GM23338 (cell line): ENCODE measurements at regions not wholly inside any gene's neighbourhood (a gene's known extent, or its start where the extent isn't known, plus 50 kb on each side); places are given as distances from the start of the nearest gene placed in this dataset.
"Not testable (repeated sequence)": the region's sequence is repeated elsewhere in the genome, so short reads cannot be mapped to it uniquely, and the experiment has no call there.

ENCODE experiments used
- ATAC-seq: fragments of 200-7000 bp; cut with Tn5 transposase; 3 replicates; pipeline ENCODE4 v1.9.1; 2020
- DNase-seq: peaks from one replicate; pipeline ENCODE4 v3.0.0-alpha.2; 2015; ENCODE audit warnings: low spot score
- H2AFZ ChIP-seq: fragments of 200-600 bp; sonication (generic); 2 replicates; pipeline ENCODE4 v1.8.0; 2016; ENCODE audit warnings: antibody characterized with exemption, mild to moderate bottlenecking, moderate library complexity
- H3F3A ChIP-seq: fragments of 200-600 bp; sonication (generic); replicated peaks from 2 replicates; pipeline ENCODE4 v1.8.0; 2017; ENCODE audit warnings: antibody characterized with exemption, mixed run types, low read depth
- H3K27ac ChIP-seq: fragments of 200-600 bp; sonication (generic); 2 replicates; pipeline ENCODE4 v1.6.1; 2016; ENCODE audit warnings: low read depth
- H3K27me3 ChIP-seq: fragments of 200-600 bp; sonication (generic); 2 replicates; pipeline ENCODE4 v1.8.0; 2016; ENCODE audit warnings: mild to moderate bottlenecking, mixed run types, moderate library complexity; ENCODE audit not compliant: insufficient read depth
- H3K36me3 ChIP-seq: fragments of 200-600 bp; sonication (generic); 2 replicates; pipeline ENCODE4 v1.8.0; 2016; ENCODE audit warnings: mild to moderate bottlenecking; ENCODE audit not compliant: insufficient read depth
- H3K4me1 ChIP-seq: fragments of 200-600 bp; sonication (generic); 2 replicates; pipeline ENCODE4 v1.8.0; 2016; ENCODE audit warnings: mild to moderate bottlenecking, moderate library complexity; ENCODE audit not compliant: insufficient read depth
- H3K4me2 ChIP-seq: fragments of 200-600 bp; sonication (generic); 2 replicates; pipeline ENCODE4 v1.7.1; 2017; ENCODE audit warnings: mixed run types
- H3K4me3 ChIP-seq: fragments of 200-600 bp; sonication (generic); 2 replicates; pipeline ENCODE4 v1.6.1; 2016; ENCODE audit warnings: mixed run types
- H3K79me2 ChIP-seq: fragments of 200-600 bp; sonication (generic); replicated peaks from 2 replicates; pipeline ENCODE4 v1.8.0; 2017; ENCODE audit warnings: mild to moderate bottlenecking; ENCODE audit not compliant: insufficient read depth
- H3K9me2 ChIP-seq: fragments of 200-600 bp; sonication (generic); 2 replicates; pipeline ENCODE4 v1.8.0; 2017; ENCODE audit not compliant: insufficient read depth
- H4K20me1 ChIP-seq: fragments of 200-600 bp; sonication (generic); replicated peaks from 2 replicates; pipeline ENCODE4 v1.8.0; 2017; ENCODE audit warnings: mild to moderate bottlenecking; ENCODE audit not compliant: insufficient read depth
- H3K27ac Mint-ChIP-seq: 2 replicates; pipeline ENCODE4 v1.8.0; 2020; ENCODE audit warnings: inconsistent platforms, mild to moderate bottlenecking, moderate library complexity, mixed read lengths
- H3K27me3 Mint-ChIP-seq: 3 replicates; pipeline ENCODE4 v1.8.0; 2022; ENCODE audit warnings: low read depth, mild to moderate bottlenecking, moderate library complexity, mixed read lengths, inconsistent platforms; ENCODE audit not compliant: insufficient read depth, poor library complexity
- H3K36me3 Mint-ChIP-seq: 3 replicates; pipeline ENCODE4 v1.8.0; 2021; ENCODE audit warnings: low read depth, mild to moderate bottlenecking, inconsistent platforms, moderate library complexity, mixed read lengths
- H3K4me1 Mint-ChIP-seq: 3 replicates; pipeline ENCODE4 v1.8.0; 2020; ENCODE audit warnings: mild to moderate bottlenecking, inconsistent platforms, mixed read lengths
- H3K4me3 Mint-ChIP-seq: 3 replicates; pipeline ENCODE4 v1.8.0; 2021; ENCODE audit warnings: moderate library complexity, mild to moderate bottlenecking, inconsistent platforms, mixed read lengths
- H3K9me3 Mint-ChIP-seq: 3 replicates; pipeline ENCODE4 v1.8.0; 2020; ENCODE audit warnings: moderate library complexity, mild to moderate bottlenecking, inconsistent platforms, mixed read lengths

DNA sequence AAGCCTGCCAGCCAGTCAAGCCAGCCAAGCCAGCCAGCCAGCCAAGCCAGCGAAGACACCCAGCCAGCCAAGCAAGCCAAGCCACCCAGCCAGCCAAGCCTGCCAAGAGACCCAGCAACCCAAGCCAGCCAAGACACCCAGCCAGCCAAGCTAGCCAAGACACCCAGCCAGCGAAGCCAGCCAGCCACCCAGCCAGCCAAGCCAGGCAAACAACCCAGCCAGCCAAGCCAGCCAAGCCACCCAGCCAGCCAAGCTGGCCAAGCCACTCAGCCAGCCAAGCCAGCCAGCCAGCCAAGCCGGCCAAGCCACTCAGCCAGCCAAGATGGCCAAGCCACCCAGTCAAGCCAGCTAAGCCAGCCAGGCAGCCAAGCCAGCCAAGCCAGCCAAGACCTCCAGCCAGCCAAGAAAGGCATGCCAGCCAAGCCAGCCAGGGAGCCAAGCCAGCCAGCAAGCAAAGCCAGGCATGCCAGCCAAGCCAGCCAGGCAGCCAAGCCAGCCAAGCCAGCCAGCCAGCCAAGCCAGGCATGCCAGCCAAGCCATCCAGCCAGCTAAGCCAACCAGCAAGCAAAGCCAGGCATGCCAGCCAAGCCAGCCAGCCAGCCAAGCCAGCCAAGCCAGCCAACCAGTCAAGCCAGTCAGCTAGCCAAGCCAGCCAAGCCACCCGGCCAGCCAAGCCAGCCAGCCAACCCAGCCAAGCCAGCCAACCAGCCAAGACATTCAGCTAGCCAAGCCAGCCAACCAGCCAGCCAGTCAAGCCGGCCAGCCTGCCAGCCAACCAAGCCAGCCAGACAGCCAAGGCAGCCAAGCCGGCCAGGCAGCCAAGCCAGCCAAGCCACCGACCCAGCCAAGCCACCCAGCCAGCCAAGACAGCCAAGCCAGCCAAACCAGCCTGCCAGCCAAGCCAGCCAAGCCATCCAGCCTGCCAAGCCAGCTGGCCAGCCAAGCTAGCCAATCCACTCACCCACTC, 323.8 kb upstream of the PLGLB2 start:
- not testable (repeated sequence) for H3K27ac Mint-ChIP-seq

DNA sequence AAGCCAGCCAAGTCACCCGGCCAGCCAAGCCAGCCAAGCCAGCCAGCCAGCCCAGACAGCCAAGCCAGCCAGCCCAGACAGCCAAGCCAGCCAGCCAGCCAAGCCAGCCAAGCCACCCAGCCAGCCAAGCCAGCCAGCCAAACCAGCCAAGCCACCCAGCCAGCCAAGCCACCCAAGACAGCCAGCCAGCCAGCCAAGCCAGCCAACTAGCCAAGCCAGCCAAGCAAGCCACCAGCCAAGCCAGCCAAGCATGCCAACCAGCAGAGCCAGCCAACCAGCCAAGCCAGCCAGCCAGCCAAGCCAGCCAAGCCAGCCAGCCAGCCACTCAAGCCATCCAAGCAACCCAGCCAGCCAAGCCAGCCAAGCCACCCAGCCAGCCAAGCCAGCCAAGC, 323.1 kb upstream of the PLGLB2 start:
- not testable (repeated sequence) for H3K27ac Mint-ChIP-seq, ATAC-seq, H3K4me1 Mint-ChIP-seq, H3K36me3 ChIP-seq, H3K27me3 Mint-ChIP-seq, H3K27me3 ChIP-seq, H3F3A ChIP-seq, H3K9me2 ChIP-seq, H3K9me3 Mint-ChIP-seq, H2AFZ ChIP-seq, H3K4me2 ChIP-seq, H3K79me2 ChIP-seq, H3K4me1 ChIP-seq, H3K4me3 Mint-ChIP-seq, H3K4me3 ChIP-seq, H4K20me1 ChIP-seq, H3K36me3 Mint-ChIP-seq, H3K27ac ChIP-seq, DNase-seq

More for the DNA sequence above, 323.8 kb upstream of the PLGLB2 start:
- not testable (repeated sequence) for H3K9me2 ChIP-seq, H3K27ac ChIP-seq, DNase-seq, H3K27me3 ChIP-seq, H2AFZ ChIP-seq, H3K4me3 ChIP-seq, H3K36me3 Mint-ChIP-seq, H3F3A ChIP-seq, H3K4me1 ChIP-seq, ATAC-seq, H3K27me3 Mint-ChIP-seq, H3K36me3 ChIP-seq, H4K20me1 ChIP-seq, H3K79me2 ChIP-seq, H3K4me2 ChIP-seq, H3K9me3 Mint-ChIP-seq, H3K4me3 Mint-ChIP-seq, H3K4me1 Mint-ChIP-seq

DNA sequence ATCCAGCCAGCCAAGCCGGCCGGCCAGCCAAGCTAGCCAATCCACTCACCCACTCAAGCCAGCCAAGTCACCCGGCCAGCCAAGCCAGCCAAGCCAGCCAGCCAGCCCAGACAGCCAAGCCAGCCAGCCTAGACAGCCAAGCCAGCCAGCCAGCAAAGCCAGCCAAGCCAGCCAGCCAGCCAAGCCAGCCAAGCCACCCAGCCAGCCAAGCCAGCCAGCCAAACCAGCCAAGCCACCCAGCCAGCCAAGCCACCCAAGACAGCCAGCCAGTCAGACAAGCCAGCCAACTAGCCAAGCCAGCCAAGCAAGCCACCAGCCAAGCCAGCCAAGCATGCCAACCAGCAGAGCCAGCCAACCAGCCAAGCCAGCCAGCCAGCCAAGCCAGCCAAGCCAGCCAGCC, 322.7 kb upstream of the PLGLB2 start:
- H3K4me1 Mint-ChIP-seq, H3K27ac Mint-ChIP-seq: not testable (repeated sequence)

DNA sequence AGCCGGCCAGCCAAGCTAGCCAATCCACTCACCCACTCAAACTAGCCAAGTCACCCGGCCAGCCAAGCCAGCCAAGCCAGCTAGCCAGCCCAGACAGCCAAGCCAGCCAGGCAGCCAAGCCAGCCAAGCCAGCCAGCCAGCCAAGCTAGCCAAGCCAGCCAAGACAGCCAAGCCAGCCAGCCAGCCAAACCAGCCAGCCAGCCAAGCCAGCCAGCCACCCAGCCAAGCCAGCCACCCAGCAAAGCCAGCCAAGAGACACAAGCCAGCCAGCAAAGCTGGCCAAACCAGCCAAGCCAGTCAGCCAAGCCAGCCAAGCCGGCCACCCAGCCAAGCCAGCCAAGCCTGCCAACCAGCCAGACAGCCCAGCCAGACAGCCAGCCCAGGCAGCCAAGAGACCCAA, 322.2 kb upstream of the PLGLB2 start:
- not testable (repeated sequence) for H3F3A ChIP-seq, H3K4me1 Mint-ChIP-seq, H3K27me3 Mint-ChIP-seq, H3K4me2 ChIP-seq, H3K4me3 Mint-ChIP-seq, H3K27ac ChIP-seq, H4K20me1 ChIP-seq, H3K4me3 ChIP-seq, H3K4me1 ChIP-seq, H3K9me2 ChIP-seq, H3K9me3 Mint-ChIP-seq, H3K79me2 ChIP-seq, ATAC-seq, DNase-seq, H3K36me3 Mint-ChIP-seq, H2AFZ ChIP-seq, H3K27ac Mint-ChIP-seq, H3K36me3 ChIP-seq, H3K27me3 ChIP-seq

More for the DNA sequence above, 322.7 kb upstream of the PLGLB2 start:
- not testable (repeated sequence) for H3K27me3 Mint-ChIP-seq, H3K27me3 ChIP-seq, DNase-seq, H3K9me3 Mint-ChIP-seq, H3K4me1 ChIP-seq, H3F3A ChIP-seq, H2AFZ ChIP-seq, H3K36me3 ChIP-seq, ATAC-seq, H3K4me2 ChIP-seq, H3K36me3 Mint-ChIP-seq, H3K4me3 ChIP-seq, H4K20me1 ChIP-seq, H3K79me2 ChIP-seq, H3K27ac ChIP-seq, H3K9me2 ChIP-seq, H3K4me3 Mint-ChIP-seq

DNA sequence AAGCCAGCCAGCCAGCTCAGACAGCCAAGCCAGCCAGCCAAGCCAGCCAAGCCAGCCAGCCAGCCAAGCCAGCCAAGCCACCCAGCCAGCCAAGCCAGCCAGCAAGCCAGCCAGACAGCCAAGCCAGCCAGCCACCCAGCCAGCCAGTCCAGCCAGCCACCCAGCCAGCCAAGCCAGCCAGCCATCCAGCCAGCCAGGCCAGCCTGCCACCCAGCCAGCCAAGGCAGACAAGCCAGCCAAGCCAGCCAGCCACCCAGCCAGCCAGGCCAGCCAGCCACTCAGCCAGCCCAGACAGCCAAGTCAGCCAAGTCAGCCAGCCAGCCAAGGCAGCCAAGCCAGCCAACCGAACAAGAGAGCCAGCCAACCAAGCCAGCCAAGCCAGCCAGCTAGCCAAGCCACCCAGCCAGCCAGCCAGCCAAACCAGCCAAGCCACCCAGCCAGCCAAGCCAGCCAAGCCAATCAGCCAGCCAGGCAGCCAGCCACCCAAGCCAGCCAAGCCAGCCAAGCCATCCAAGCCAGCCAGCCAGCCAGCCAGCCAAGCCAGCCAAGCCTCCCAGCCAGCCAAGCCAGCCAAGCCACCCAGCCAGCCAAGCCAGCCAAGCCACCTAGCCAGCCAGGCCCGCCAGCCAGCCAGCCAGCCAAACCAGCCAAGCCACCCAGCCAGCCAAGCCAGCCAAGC, 319.3 kb upstream of the PLGLB2 start:
- H3K4me1 Mint-ChIP-seq, H4K20me1 ChIP-seq, H3K27ac Mint-ChIP-seq, DNase-seq, H3K4me3 ChIP-seq, H3K27me3 Mint-ChIP-seq, H3K4me1 ChIP-seq, H3F3A ChIP-seq, H3K79me2 ChIP-seq, H3K9me3 Mint-ChIP-seq, H3K27ac ChIP-seq, H3K36me3 ChIP-seq, ATAC-seq, H3K36me3 Mint-ChIP-seq, H2AFZ ChIP-seq, H3K4me2 ChIP-seq, H3K9me2 ChIP-seq, H3K27me3 ChIP-seq, H3K4me3 Mint-ChIP-seq: not testable (repeated sequence)

DNA sequence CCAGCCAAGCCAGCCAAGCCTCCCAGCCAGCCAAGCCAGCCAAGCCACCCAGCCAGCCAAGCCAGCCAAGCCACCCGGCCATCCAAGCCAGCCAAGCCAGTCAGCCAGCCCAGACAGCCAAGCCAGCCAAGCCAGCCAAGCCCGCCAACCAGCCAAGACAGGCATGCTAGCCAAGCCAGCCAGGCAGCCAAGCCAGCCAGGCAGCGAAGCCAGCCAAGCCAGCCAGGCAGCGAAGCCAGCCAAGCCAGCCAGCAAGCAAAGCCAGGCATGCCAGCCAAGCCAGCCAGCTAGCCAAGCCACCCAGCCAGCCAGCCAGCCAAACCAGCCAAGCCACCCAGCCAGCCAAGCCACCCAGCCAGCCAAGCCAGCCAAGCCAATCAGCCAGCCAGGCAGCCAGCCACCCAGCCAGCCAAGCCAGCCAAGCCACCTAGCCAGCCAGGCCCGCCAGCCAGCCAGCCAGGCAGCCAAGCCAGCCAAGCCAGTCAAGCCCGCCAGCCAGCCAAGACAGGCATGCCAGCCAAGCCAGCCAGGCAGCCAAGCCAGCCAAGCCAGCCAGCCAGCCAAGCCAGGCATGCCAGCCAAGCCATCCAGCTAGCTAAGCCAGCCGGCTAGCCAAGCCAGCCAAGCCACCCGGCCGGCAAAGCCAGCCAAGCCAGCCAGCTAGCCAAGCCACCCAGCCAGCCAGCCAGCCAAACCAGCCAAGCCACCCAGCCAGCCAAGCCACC, 318.5 kb upstream of the PLGLB2 start:
- H3K4me3 Mint-ChIP-seq, DNase-seq, H3K36me3 Mint-ChIP-seq, H3K4me3 ChIP-seq, H3K9me3 Mint-ChIP-seq, H4K20me1 ChIP-seq, H3K4me2 ChIP-seq, H3F3A ChIP-seq, ATAC-seq, H3K27me3 Mint-ChIP-seq, H3K27ac ChIP-seq, H3K79me2 ChIP-seq, H3K36me3 ChIP-seq, H3K4me1 Mint-ChIP-seq, H3K27ac Mint-ChIP-seq, H2AFZ ChIP-seq, H3K4me1 ChIP-seq, H3K27me3 ChIP-seq, H3K9me2 ChIP-seq: not testable (repeated sequence)
